ENCODE measurements at regions not wholly inside any gene's neighbourhood (a gene's known extent, or its start where the extent isn't known, plus 50 kb on each side); places are given as distances from the start of the nearest gene placed in this dataset.
"Not testable (repeated sequence)": the region's sequence is repeated elsewhere in the genome, so short reads cannot be mapped to it uniquely, and the experiment has no call there.

DNA sequence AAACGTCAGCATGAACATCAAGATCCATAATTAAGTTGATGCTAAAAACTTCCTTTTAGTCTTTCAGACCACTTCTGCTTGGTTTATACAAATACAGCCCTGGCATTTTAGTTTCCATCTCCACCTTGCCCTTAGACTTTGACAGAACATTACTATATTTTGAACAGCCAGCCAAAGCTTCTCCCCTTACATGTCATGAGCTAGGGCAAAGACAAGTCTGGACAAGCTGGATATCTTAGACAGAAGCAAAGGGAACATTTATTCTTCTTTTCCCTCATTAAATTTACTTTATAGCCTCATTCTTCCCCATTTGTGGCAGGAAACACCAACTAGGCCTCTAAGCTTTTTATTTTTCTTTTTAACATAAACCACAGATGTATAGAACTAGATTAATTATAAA lies 403.3 kb downstream of the SUCLG1 start:
- 51 to 60% (median 54%) methylated on average over 1 of the region's 1 CpG for WGBS, 4 donors
- H3K4me3 ChIP-seq = no peak overlapping the region
- no peak overlapping the region for H3K27ac ChIP-seq
- no peak for TF ChIP-seq POLR2A (IDR thresholded peaks at IDR 0.05)
- TF ChIP-seq, protein P1, sequence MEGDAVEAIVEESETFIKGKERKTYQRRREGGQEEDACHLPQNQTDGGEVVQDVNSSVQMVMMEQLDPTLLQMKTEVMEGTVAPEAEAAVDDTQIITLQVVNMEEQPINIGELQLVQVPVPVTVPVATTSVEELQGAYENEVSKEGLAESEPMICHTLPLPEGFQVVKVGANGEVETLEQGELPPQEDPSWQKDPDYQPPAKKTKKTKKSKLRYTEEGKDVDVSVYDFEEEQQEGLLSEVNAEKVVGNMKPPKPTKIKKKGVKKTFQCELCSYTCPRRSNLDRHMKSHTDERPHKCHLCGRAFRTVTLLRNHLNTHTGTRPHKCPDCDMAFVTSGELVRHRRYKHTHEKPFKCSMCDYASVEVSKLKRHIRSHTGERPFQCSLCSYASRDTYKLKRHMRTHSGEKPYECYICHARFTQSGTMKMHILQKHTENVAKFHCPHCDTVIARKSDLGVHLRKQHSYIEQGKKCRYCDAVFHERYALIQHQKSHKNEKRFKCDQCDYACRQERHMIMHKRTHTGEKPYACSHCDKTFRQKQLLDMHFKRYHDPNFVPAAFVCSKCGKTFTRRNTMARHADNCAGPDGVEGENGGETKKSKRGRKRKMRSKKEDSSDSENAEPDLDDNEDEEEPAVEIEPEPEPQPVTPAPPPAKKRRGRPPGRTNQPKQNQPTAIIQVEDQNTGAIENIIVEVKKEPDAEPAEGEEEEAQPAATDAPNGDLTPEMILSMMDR (IDR thresholded peaks at IDR 0.05) = no peak
- DNase-seq = no peak
- no peaks in the 10 kb centered on the region for H3K27me3 ChIP-seq
- no peaks in the 10 kb centered on the region for H3K36me3 ChIP-seq
- no peaks in the 10 kb centered on the region for H3K4me1 ChIP-seq
- no peak for ATAC-seq
- H3K9me3 ChIP-seq = no peaks in the 10 kb centered on the region
- intact Hi-C loops (cut with DNase I) = no loop called here

DNA sequence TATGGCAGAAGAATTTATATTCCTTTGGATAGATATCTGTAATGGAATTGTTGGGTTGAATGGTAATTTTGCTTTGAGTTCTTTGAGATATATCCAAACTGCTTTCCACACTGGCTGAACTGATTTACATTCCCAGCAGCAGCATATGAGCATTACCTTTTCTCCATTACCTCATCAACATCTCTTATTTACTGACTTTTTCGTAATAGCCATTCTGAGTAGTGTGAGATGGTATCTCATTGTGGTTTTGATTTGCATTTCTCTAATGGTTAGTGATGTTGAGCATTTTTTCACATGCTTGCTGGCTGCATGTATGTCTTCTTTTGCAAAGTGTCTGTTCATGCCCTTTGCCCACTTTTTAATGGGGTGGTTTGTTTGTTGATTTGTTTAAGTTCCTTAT lies 404.5 kb downstream of the SUCLG1 start:
- H3K4me1 ChIP-seq; ATAC-seq; H3K27ac ChIP-seq; DNase-seq; H3K9me3 ChIP-seq; H3K27me3 ChIP-seq; H3K36me3 ChIP-seq; H3K4me3 ChIP-seq; intact Hi-C loops (cut with DNase I): not testable (repeated sequence)
- WGBS, 4 donors = 76 to 81% (median 78%) methylated on average over 1 of the region's 1 CpG

DNA sequence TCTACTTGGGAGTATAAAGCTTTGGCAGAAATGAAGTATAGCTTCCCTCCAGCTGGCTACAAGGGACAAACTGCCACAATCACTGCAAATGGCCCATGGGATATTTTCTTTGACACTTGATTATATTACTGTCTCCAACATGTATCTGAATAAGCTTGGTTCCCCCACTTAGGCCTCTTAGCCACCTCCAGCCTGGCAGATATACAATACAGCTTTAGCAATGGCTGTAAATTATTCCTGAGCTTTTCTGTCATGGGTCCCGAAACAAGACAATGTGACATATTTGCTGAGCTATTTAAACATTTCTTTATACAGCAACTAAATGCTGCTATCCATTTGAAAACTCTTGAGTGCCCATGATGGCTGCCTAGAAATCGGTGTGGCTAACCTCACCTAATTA lies 406.2 kb downstream of the SUCLG1 start:
- Histone ChIP-seq H3K36me3 (no peaks in the 10 kb centered on the region), H3K9me3 (no peaks in the 10 kb centered on the region), H3K4me1 (no peaks in the 10 kb centered on the region), H3K27me3 (no peaks in the 10 kb centered on the region), H3K4me3 (no peak overlapping the region), H3K27ac (no peak overlapping the region)
- no peak for ATAC-seq
- no peak for TF ChIP-seq POLR2A (IDR thresholded peaks at IDR 0.05)
- TF ChIP-seq, protein P1 (IDR thresholded peaks at IDR 0.05) = no peak
- no peak for DNase-seq
- 39 to 89% (median 68%) methylated on average over 2 of the region's 2 CpGs for WGBS, 4 donors
- intact Hi-C loops (cut with DNase I) = no loop called here

DNA sequence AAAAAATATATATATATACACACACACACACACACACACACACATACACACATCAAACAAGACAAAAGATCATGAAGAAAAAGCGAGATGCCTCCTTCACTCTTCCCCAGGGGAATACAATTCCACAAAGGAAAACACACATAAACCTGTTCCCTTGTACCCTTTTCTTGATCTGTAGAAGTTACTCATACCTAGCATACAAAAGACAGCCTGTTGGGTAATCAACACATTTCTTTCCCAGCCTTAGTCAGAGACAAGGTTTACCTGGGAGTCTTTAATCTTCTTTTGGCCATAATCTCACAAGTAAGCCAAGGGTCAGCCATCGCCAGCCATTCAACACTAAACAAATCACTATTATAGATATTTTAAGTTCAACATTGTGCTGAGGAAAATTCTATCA lies 407.0 kb downstream of the SUCLG1 start:
- no peak for ATAC-seq
- no peak overlapping the region for H3K4me3 ChIP-seq
- no peaks in the 10 kb centered on the region for H3K36me3 ChIP-seq
- H3K9me3 ChIP-seq = no peaks in the 10 kb centered on the region
- 74 to 87% (median 81%) methylated on average over 2 of the region's 2 CpGs for WGBS, 4 donors
- no peak for DNase-seq
- H3K27ac ChIP-seq = no peak overlapping the region
- no peaks in the 10 kb centered on the region for H3K4me1 ChIP-seq
- TF ChIP-seq POLR2A (IDR thresholded peaks at IDR 0.05) = no peak
- TF ChIP-seq, protein P1 (IDR thresholded peaks at IDR 0.05) = no peak
- H3K27me3 ChIP-seq = no peaks in the 10 kb centered on the region
- intact Hi-C loops (cut with DNase I) = no loop called here

DNA sequence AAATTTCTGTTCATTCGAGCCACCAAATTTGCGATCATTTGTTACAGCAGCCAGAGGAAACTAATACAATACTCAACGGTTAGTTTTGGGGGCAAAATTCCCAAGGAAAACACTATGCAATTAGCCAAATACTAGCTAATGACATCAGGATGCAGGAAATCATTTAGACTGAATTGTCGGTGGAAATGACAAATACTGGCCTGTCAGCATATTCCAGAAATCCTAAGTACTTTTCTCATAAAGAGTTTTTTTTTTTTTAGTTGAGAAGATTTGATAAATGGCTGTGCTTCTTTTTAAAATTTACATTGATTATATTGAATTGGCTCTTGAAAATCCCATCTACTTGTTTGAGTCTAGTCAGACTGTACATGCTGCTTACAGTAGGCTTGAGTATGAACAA lies 410.1 kb downstream of the SUCLG1 start:
- Histone ChIP-seq H3K27ac (no peak overlapping the region), H3K27me3 (no peaks in the 10 kb centered on the region), H3K9me3 (no peaks in the 10 kb centered on the region), H3K4me1 (no peaks in the 10 kb centered on the region), H3K36me3 (no peaks in the 10 kb centered on the region), H3K4me3 (no peak overlapping the region)
- ATAC-seq = no peak
- WGBS, 4 donors = 57 to 75% (median 74%) methylated on average over 4 of the region's 4 CpGs
- DNase-seq = no peak
- intact Hi-C loops (cut with DNase I) = no loop called here
- TF ChIP-seq POLR2A (IDR thresholded peaks at IDR 0.05) = no peak
- TF ChIP-seq, protein P1 (IDR thresholded peaks at IDR 0.05) = no peak

Data from heart left ventricle (tissue), 16 donors.